ENCODE measurements at regions not wholly inside any gene's neighbourhood (a gene's known extent, or its start where the extent isn't known, plus 50 kb on each side); places are given as distances from the start of the nearest gene placed in this dataset.
"Not testable (repeated sequence)": the region's sequence is repeated elsewhere in the genome, so short reads cannot be mapped to it uniquely, and the experiment has no call there.

- H3K27me3 Mint-ChIP-seq (ENCODE audit: insufficient read depth) = no peaks in the 10 kb centered on the region; the same call in 1 of the 2 replicates
- peaks cover 5% of the 10 kb centered on the region; the same call in 1 of the 2 replicates for H3K36me3 Mint-ChIP-seq (ENCODE audit: low read depth)
- H3K4me3 Mint-ChIP-seq = no peak overlapping the region
- no peak overlapping the region for H3K27ac Mint-ChIP-seq
- no peak for DNase-seq
- TF ChIP-seq CTCF (IDR thresholded peaks at IDR 0.05) = no peak
- no peaks in the 10 kb centered on the region for H3K4me1 Mint-ChIP-seq (ENCODE audit: low read depth)
- H3K9me3 Mint-ChIP-seq = peaks cover 47% of the 10 kb centered on the region
These were observed 751.8 kb downstream of the GALC start for GRCh38 chr14:87241018-87241768.

GRCh38 chr14:87240319-87240718 lies 752.7 kb downstream of the GALC start:
- not testable (repeated sequence) for H3K4me1 Mint-ChIP-seq (ENCODE audit: low read depth); H3K27me3 Mint-ChIP-seq (ENCODE audit: insufficient read depth); DNase-seq; H3K36me3 Mint-ChIP-seq (ENCODE audit: low read depth); H3K4me3 Mint-ChIP-seq; H3K27ac Mint-ChIP-seq
- peaks cover 55% of the 10 kb centered on the region for H3K9me3 Mint-ChIP-seq

- H3K4me3 Mint-ChIP-seq = no peak overlapping the region
- H3K36me3 Mint-ChIP-seq (ENCODE audit: low read depth) = peaks cover 10% of the 10 kb centered on the region
- H3K9me3 Mint-ChIP-seq = peaks cover 78% of the 10 kb centered on the region
These were observed 759.1 kb downstream of the GALC start for GRCh38 chr14:87233806-87234384.

GRCh38 chr14:87233266-87233665 lies 759.7 kb downstream of the GALC start:
- H3K36me3 Mint-ChIP-seq (ENCODE audit: low read depth) = peaks cover 7% of the 10 kb centered on the region
- no peaks in the 10 kb centered on the region for H3K4me1 Mint-ChIP-seq (ENCODE audit: low read depth)

More at GRCh38 chr14:87233806-87234384, 759.1 kb downstream of the GALC start:
- H3K27me3 Mint-ChIP-seq (ENCODE audit: insufficient read depth) = no peaks in the 10 kb centered on the region; the same call in 1 of the 2 replicates
- no peak overlapping the region for H3K27ac Mint-ChIP-seq
- no peaks in the 10 kb centered on the region for H3K4me1 Mint-ChIP-seq (ENCODE audit: low read depth)
- no peak for TF ChIP-seq CTCF (IDR thresholded peaks at IDR 0.05)
- DNase-seq = no peak

GRCh38 chr14:87231336-87232026 lies 761.5 kb downstream of the GALC start:
- no peak for TF ChIP-seq CTCF (IDR thresholded peaks at IDR 0.05)
- H3K36me3 Mint-ChIP-seq (ENCODE audit: low read depth) = peaks cover 7% of the 10 kb centered on the region; the same call in 1 of the 2 replicates
- no peak overlapping the region for H3K27ac Mint-ChIP-seq
- no peaks in the 10 kb centered on the region for H3K4me1 Mint-ChIP-seq (ENCODE audit: low read depth)
- H3K4me3 Mint-ChIP-seq = no peak overlapping the region
- H3K27me3 Mint-ChIP-seq (ENCODE audit: insufficient read depth) = no peaks in the 10 kb centered on the region
- DNase-seq = no peak
- H3K9me3 Mint-ChIP-seq = peaks cover 70% of the 10 kb centered on the region

More at GRCh38 chr14:87233266-87233665, 759.7 kb downstream of the GALC start:
- Mint-ChIP-seq H3K27ac (no peak overlapping the region), H3K4me3 (no peak overlapping the region), H3K27me3 (ENCODE audit: insufficient read depth) (no peaks in the 10 kb centered on the region), H3K9me3 (peaks cover 75% of the 10 kb centered on the region)
- no peak for DNase-seq
- no peak for TF ChIP-seq CTCF (IDR thresholded peaks at IDR 0.05)

- no peaks in the 10 kb centered on the region for H3K27me3 Mint-ChIP-seq (ENCODE audit: insufficient read depth)
- peaks cover 6% of the 10 kb centered on the region; the same call in 1 of the 2 replicates for H3K36me3 Mint-ChIP-seq (ENCODE audit: low read depth)
- DNase-seq = no peak
- TF ChIP-seq CTCF (IDR thresholded peaks at IDR 0.05) = no peak
- H3K4me1 Mint-ChIP-seq (ENCODE audit: low read depth) = no peaks in the 10 kb centered on the region
- H3K4me3 Mint-ChIP-seq = no peak overlapping the region
- peaks cover 63% of the 10 kb centered on the region for H3K9me3 Mint-ChIP-seq
- no peak overlapping the region for H3K27ac Mint-ChIP-seq
These were observed 762.3 kb downstream of the GALC start for GRCh38 chr14:87230726-87231125.
